AG04449 (cell line): ENCODE measurements at regions not wholly inside any gene's neighbourhood (a gene's known extent, or its start where the extent isn't known, plus 50 kb on each side); places are given as distances from the start of the nearest gene placed in this dataset.

Experiments
- CTCF ChIA-PET: fragments of 350-600 bp; formaldehyde crosslinking; extraction: SDS; loops from one replicate; lab custom pipeline; 2021; ENCODE audit warnings: antibody characterized with exemption; lab: Yijun Ruan, JAX
- POLR2A ChIA-PET: fragments of 400-600, 350-600 bp; formaldehyde crosslinking; extraction: SDS; loops from one replicate; lab custom pipeline; 2020; ENCODE audit warnings: antibody characterized with exemption, inconsistent platforms; lab: Yijun Ruan, JAX
- DNase-seq: peaks from one replicate; pipeline ENCODE4 v3.0.0-alpha.2; 2010; ENCODE audit warnings: low read depth, low spot score
- H3K4me3 ChIP-seq: 2 replicates; pipeline ENCODE4 v1.5.1; 2011; ENCODE audit warnings: low read depth, mild to moderate bottlenecking, control low read depth, low read length
- TF ChIP-seq, protein P1 (sequence below): IDR thresholded peaks from one replicate; pipeline ENCODE4 v1.5.1; 2011; ENCODE audit warnings: mild to moderate bottlenecking, moderate library complexity, low read length, control low read depth, inconsistent platforms; ENCODE audit not compliant: insufficient read depth; ENCODE audit errors: missing control alignments

GRCh38 chr18:40957533-40958070, 997.4 kb upstream of the PIK3C3 start:
- no peak for DNase-seq
- H3K4me3 ChIP-seq, result no peak overlapping the region
- ChIA-PET POLR2A (interaction anchor here (0.6 kb wide), 1 partner anchor 13 kb away, joined by 3 read pairs; no protein-coding TSS in a partner anchor), CTCF (no interaction called here)
- TF ChIP-seq, protein P1, sequence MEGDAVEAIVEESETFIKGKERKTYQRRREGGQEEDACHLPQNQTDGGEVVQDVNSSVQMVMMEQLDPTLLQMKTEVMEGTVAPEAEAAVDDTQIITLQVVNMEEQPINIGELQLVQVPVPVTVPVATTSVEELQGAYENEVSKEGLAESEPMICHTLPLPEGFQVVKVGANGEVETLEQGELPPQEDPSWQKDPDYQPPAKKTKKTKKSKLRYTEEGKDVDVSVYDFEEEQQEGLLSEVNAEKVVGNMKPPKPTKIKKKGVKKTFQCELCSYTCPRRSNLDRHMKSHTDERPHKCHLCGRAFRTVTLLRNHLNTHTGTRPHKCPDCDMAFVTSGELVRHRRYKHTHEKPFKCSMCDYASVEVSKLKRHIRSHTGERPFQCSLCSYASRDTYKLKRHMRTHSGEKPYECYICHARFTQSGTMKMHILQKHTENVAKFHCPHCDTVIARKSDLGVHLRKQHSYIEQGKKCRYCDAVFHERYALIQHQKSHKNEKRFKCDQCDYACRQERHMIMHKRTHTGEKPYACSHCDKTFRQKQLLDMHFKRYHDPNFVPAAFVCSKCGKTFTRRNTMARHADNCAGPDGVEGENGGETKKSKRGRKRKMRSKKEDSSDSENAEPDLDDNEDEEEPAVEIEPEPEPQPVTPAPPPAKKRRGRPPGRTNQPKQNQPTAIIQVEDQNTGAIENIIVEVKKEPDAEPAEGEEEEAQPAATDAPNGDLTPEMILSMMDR, result no peak

DNA sequence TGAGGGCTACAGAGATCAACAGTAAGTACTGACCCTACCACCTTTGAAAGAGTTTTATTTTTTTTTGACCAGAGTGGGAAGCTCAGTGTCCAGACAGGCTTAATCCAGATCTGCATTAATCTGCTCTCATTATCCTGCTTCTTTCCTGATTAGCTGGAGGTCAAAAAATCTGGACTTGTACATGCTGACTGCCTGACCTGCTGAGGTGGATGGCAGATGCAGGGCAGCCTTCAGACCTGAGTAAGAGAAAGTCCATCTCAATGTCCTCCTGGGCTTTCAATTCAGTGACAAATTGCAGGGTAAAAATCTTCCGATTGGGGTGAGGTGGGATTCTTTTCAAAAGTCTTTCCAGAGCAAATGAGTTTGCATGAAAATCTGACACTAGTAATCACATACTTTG, 998.8 kb upstream of the PIK3C3 start:
- CTCF ChIA-PET, result no interaction called here
- no peak for DNase-seq
- TF ChIP-seq, protein P1, result no peak
- no peak overlapping the region for H3K4me3 ChIP-seq
- POLR2A ChIA-PET, result no interaction called here

DNA sequence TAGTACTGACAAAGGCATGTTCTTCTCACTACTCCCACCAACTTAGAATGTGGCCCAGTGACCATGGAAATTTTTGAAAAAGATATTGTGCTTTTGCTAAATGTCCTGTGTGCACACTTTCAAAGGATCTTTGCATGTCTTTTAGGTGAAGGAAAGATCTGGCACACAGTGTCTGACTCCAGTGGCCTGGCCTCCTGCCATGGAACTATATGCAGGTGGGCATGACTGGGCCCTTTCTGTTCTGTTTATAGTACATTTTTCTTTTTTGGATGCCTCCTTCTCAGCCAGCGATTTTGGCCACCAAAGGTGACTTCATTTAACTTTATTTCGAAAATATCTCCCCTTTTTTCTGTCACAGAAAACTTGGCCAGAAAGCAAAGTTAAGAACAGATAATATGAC, 999.7 kb upstream of the PIK3C3 start:
- DNase-seq, result no peak
- TF ChIP-seq, protein P1, result no peak
- POLR2A ChIA-PET, result no interaction called here
- CTCF ChIA-PET, result no interaction called here
- H3K4me3 ChIP-seq, result no peak overlapping the region

DNA sequence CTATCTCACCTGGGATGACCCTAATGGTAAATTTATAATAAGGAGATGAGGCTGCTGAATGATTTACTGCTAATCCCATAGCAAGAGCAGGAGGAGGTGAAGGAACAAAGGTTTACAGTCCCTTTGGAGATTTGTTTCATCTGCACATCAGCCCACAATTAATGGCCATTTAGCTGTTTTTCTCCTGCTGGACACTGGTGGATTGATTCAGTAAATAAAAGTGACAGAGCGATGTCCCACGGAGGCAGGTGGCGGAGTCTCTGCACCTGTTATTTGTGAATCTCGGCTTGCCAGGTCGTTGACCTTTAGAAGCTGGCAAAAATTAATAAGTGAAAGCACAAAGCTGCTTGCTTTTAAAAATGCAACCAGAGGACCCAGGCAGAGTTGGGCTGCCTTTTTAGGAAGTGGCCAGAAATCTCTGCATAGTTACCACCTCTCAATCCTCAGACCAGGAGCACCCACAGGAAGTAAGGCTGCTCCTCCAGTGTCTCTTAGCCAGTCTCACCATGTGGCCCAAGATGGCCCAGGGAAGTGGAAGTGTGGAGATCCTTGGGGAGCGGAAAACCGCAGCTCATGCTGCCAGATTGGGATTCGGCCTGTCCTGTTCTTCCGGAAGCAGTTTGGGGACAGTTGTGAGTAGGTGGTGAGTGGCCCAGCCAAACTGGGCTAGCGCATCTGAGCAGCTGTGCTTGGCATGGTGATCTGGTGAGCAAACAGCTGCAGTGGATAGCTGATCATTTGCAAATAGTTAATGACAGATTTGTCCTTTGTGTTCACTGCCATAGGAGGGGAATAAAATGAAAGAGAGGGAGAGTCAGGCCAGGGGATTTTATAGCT, 1005.7 kb upstream of the PIK3C3 start:
- ChIA-PET CTCF (interaction anchor here (0.7 to 1.1 kb wide), 2 partner anchors 10 to 430 kb away, joined by 3 read pairs; no protein-coding TSS in a partner anchor), POLR2A (no interaction called here)
- no peak overlapping the region for H3K4me3 ChIP-seq
- TF ChIP-seq, protein P1, result no peak
- DNase-seq, result no peak

DNA sequence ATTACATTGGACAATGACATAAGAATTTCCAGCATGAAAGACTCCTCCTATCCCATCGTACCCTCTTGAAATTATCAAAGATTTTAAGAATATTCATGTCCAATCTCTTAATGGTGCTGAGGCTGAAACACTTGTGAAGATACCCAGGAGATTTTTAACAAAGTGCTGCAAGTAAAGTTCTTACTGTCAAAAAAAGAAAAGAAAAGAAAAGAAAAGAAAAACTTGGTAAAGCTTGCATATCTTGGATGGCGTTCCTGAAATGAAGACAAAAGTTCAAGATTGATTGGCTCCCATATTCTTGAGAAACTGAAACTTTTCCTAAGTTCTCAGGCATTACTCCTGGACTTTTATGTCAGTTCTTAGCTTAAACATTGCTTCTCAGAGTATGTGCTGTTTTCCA, 1010.5 kb upstream of the PIK3C3 start:
- H3K4me3 ChIP-seq, result no peak overlapping the region
- CTCF ChIA-PET, result interaction anchor here (0.6 to 1.6 kb wide), 3 partner anchors 10 to 18 kb away, joined by 3 to 5 read pairs (median 3); no protein-coding TSS in a partner anchor
- DNase-seq, result no peak
- POLR2A ChIA-PET, result interaction anchor here (0.6 kb wide), 1 partner anchor 13 kb away, joined by 3 read pairs; no protein-coding TSS in a partner anchor
- TF ChIP-seq, protein P1, result no peak
